HG03095 (cell line): ENCODE measurements at regions not wholly inside any gene's neighbourhood (a gene's known extent, or its start where the extent isn't known, plus 50 kb on each side); places are given as distances from the start of the nearest gene placed in this dataset.
"Not testable (repeated sequence)": the region's sequence is repeated elsewhere in the genome, so short reads cannot be mapped to it uniquely, and the experiment has no call there.

Experiments used
- ATAC-seq: cut with Tn5 transposase; IDR thresholded peaks from one replicate; pipeline ENCODE4 v1.9.1; 2021; ENCODE audit warnings: moderate library complexity; ENCODE audit not compliant: unreplicated experiment

DNA sequence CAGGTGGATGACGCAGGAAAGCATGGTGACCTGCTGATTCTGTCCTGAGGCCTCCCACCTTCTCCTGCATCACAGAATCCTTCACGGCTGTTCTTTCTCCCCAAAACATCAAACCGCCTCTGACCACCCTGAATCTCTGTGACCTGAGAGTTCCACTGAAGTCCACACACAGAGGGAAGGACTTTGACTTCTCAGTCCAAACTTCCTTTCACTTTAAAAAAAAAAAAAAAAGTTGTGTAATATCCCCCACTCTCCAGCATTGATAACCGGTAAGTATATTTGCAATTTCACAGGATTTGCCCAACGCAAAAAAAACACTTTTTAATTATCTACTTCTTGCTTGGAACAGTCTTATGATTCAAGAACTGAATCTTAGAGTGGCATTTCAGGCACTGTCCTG, 259.5 kb upstream of the IRS2 start:
- no peak for ATAC-seq

DNA sequence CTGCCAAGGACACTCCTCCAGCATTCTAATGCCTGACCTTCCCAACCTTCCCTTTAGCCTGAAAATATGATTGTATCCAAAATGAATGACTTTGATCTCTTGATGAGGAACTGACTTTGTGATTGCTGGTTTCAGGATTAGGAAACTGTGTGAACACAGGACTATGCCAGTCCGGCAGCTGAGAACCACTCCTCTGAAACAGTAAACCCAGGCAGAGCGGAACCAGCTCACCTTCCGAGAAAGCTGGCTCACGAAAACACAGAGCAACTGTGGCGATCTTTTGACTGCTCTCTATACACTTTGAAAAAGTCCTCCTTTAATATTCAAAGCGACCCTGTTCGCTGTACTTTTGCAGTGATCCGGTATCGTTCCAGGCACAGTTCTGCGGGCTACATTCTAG, 258.8 kb upstream of the IRS2 start:
- ATAC-seq: no peak

DNA sequence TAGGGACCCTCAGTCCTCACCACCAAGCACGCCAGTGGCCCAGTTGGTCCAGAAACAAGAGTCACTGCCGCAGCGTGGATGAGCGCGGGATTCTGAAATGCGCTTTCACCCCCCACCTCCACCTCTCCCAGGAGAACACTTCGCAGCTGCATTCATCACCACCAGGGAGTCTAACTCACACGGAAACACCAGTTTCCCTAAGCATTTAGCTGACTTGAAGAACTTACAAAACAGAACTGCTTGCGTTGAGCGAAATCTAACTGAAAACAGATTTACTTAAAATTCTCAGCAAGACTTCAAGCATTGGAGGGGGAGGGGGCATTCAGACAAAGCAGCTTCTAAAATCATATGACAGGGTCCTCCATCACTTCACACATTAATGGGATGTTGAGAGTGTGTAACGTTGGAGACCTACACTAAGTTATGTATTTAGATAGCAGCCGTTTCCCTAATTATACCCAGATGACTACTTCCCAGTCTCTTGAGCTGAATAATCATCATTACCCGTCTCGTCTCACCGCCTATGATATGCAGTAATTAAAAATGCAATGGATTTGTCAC, 258.2 kb upstream of the IRS2 start:
- ATAC-seq: no peak

GRCh38 chr13:110042253-110042950, 256.0 kb upstream of the IRS2 start:
- no peak for ATAC-seq

DNA sequence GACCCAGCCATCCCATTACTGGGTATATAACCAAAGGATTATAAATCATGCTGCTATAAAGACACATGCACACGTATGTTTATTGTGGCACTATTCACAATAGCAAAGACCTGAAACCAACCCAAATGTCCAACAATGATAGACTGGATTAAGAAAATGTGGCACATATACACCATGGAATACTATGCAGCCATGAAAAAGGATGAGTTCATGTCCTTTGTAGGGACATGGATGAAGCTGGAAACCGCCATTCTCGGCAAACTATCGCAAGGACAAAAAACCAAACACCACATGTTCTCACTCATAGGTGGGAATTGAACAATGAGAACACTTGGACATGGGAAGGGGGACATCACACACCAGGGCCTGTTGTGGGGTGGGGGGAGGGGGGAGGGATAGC, 255.3 kb upstream of the IRS2 start:
- ATAC-seq: not testable (repeated sequence)

DNA sequence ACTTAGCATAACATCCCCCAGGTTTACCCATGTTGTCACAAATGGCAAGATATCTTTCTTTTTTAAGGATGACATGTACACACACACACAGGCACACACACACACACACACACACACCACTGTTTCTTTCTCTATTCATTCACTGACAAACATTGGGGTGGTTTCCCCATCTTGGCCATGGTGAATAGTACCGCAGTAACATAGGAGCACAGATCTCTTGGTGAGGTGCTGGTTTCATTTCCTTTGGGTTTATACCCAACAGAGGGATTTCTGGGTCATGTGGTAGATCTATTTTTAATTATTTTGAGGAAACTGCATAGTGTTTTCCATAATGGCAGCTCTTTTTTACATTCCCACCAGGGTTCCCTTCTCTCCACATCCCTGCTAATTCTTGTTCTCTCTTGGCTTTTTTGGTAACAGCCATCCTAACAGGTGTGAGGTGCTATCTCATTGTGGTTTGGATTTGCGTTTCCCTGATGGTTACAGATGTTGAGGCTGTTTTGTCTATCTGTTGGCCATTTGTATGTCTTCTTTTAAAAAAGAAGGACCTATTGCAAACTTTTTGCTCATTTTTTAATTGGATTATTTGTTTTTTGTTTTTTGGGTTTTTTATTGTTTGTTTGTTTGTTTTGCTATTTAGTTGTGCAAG, 251.7 kb upstream of the IRS2 start:
- ATAC-seq: no peak

DNA sequence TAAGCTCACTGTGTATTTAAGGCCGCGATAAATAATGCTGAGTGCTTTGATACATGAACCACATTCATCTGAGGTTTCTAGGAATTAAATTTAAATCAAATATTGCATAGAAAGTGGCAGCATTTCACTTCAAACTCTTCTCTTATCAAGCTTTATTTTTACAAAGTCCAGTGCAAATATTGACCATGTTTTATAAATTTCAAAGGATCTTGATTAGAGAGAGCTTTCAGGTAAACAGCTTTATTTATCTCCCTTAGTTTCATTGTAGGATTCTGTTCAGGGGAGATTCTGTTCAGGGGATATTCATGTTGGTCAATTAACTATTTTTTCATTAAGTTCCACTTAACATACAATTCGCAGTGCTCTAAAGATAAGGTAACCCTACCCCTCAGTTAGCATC, 249.7 kb upstream of the IRS2 start:
- no peak for ATAC-seq

DNA sequence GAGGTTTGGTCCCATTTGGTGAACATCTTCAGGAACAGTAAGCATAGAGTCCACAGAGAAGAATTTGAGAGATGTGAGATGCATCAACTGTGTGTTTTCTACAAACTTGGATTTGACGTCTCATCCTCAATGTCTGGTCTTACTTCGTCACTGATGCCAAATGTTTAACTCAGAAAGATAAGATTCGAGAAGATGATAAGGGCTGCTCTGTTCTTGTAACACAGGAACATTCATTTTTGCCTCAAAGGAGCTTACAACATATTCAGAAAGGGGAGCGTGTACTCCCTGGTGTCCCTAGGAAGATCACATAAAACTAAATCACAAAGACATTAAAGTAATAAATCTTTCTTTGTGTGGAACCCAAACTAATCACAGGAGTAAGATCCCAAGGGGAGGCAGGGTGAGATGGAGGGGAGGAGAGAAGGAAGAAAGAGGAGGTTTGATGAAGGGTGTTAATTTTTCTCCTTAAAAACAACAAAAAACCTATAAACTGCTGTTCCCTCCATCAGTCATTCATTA, 247.7 kb upstream of the IRS2 start:
- no peak for ATAC-seq

DNA sequence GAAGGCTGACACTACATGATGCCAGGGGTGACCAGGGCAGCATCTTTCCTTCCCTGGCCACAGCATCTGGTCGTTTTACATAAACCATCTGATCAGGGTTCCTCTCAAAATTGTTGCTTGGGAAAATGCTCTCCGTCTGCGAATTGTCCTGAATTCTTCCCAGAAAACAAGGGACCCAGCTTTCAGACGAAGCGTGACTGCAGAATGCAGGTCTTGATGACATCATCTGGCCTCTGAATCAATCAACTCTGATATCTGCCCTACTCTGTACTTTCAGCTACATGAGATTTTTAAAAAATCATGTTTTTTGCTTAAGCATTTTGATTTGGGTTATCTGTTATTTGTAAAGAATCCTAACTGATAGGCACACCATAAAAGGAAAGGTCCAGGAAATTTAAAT, 246.6 kb upstream of the IRS2 start:
- ATAC-seq: no peak

DNA sequence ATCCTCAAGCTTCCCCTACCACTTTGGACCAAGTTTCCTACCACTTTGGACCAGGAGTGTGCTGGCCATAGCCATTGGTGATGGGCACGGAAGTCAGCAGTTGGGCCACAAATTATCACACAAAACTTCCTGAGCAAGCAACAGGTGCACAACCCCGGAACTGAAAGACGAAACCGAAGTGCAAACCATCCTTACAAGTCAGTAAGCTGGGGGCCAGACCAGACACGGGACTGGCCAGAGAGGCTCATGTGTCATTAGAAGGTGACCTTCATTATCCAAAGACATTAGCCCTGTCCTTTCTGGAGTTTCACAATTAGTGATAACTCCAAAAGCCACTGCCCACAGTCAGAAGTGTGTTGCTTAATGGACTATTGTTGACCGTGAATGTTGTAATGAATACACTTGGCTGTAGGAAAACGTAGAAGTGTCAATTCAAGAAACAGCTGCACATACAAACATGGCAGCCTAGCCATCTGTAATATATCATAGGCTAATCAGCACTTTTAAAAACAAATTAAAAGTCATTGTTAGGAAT, 244.1 kb upstream of the IRS2 start:
- ATAC-seq: no peak

DNA sequence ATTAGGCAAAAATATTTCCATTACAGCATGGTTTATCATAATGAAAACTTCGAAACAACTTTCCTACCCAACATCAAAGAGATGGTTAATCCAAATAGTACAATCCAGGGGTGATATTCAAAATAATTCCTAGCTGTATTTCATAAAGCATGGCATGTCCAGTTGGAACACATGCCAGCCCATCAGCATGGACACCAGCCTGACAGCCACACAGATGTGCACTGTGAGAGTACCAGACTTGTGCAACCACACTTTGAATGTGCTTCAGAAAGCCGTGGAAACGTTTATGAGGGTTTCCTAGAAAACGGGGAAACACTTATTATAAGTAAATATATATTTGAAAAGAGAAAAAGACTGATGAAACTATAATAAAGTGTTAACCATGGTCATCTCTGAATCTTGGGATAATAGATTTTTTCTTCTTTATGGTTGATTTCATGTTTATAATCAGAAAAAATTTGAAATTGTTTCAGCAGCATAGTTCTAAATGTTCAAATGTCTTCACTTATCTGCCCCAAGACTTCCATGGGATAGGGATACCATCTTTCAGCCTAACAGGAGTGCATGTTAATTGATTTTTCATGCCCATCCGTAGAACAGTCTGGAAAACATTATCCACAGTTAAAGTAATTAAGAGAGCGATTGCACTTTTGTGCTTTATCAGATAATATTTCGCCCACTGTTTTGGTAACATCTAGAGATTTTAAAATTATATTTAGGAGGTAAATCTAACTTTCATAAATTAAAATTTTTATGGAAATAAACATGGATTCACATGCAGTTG, 242.6 kb upstream of the IRS2 start:
- no peak for ATAC-seq

- ATAC-seq: no peak
Measured at GRCh38 chr13:110028311-110028710, 241.9 kb upstream of the IRS2 start.

GRCh38 chr13:110027470-110028240, 241.3 kb upstream of the IRS2 start:
- no peak for ATAC-seq

GRCh38 chr13:110024645-110024980, 238.2 kb upstream of the IRS2 start:
- no peak for ATAC-seq

GRCh38 chr13:110023729-110024644, 237.6 kb upstream of the IRS2 start:
- ATAC-seq: no peak

- ATAC-seq: no peak
Measured at GRCh38 chr13:110018009-110018408, 231.6 kb upstream of the IRS2 start.

GRCh38 chr13:110017379-110017778, 231.0 kb upstream of the IRS2 start:
- no peak for ATAC-seq

- no peak for ATAC-seq
Measured at GRCh38 chr13:110015253-110015652, 228.9 kb upstream of the IRS2 start.

GRCh38 chr13:110014719-110015118, 228.3 kb upstream of the IRS2 start:
- no peak for ATAC-seq
